ENCODE measurements at regions not wholly inside any gene's neighbourhood (a gene's known extent, or its start where the extent isn't known, plus 50 kb on each side); places are given as distances from the start of the nearest gene placed in this dataset.

DNA sequence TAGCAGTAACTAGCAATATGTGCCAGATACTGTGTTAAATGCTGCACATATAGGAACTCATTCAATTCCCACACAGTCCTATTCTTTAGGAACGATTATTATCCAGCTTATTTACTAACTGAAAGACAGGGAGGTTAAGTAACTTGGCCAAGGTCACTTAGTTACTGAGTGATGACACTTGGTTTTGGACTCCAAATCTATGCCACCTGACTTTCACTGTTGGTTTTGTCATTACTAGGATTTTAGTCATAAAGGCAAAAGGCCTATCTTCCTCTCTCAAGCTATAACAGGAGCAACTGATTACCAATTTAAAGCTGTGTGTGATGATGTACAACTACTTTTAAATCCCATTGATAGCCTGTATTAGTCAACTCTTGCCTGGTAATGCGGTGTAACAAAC, 138.9 kb upstream of the STX18 start:
- TF ChIP-seq, protein P1, sequence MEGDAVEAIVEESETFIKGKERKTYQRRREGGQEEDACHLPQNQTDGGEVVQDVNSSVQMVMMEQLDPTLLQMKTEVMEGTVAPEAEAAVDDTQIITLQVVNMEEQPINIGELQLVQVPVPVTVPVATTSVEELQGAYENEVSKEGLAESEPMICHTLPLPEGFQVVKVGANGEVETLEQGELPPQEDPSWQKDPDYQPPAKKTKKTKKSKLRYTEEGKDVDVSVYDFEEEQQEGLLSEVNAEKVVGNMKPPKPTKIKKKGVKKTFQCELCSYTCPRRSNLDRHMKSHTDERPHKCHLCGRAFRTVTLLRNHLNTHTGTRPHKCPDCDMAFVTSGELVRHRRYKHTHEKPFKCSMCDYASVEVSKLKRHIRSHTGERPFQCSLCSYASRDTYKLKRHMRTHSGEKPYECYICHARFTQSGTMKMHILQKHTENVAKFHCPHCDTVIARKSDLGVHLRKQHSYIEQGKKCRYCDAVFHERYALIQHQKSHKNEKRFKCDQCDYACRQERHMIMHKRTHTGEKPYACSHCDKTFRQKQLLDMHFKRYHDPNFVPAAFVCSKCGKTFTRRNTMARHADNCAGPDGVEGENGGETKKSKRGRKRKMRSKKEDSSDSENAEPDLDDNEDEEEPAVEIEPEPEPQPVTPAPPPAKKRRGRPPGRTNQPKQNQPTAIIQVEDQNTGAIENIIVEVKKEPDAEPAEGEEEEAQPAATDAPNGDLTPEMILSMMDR (IDR thresholded peaks at IDR 0.05; ENCODE audit: low read depth, low read length, poor library complexity, severe bottlenecking) = no peak
- TF ChIP-seq EZH2phosphoT487 (IDR thresholded peaks at IDR 0.05; ENCODE audit: borderline replicate concordance, low read length) = no peak
